Panc1 (cell line): ENCODE measurements at regions not wholly inside any gene's neighbourhood (a gene's known extent, or its start where the extent isn't known, plus 50 kb on each side); places are given as distances from the start of the nearest gene placed in this dataset.

Experiments
- ATAC-seq: fragments of 200-7000 bp; cut with Tn5 transposase; 2 replicates; pipeline ENCODE4 v1.9.1; 2020; ENCODE audit warnings: mild to moderate bottlenecking, moderate library complexity
- BruUV-seq: library from RNA; stranded (reverse); fragments of 400-500 nt; replicated peaks from 2 replicates; lab custom pipeline; 2021; lab: Mats Ljungman, UMichigan
- CTCF ChIA-PET: fragments of 300-600 bp; sonication (Branson Sonifier 250); formaldehyde crosslinking; loops from one replicate; lab custom pipeline; 2022; ENCODE audit warnings: antibody characterized with exemption; lab: Charles Lee
- POLR2A ChIA-PET: fragments of 300-600 bp; sonication (Branson Sonifier 250); formaldehyde crosslinking; loops from one replicate; lab custom pipeline; 2022; ENCODE audit warnings: antibody characterized with exemption; lab: Charles Lee
- DNase-seq: peaks from one replicate; pipeline ENCODE4 v3.0.0-alpha.2; 2010; ENCODE audit warnings: low read depth, low spot score
- H3K27ac ChIP-seq: 2 replicates; pipeline ENCODE4 v1.5.1; 2011; ENCODE audit warnings: mild to moderate bottlenecking, low read length, inconsistent platforms
- H3K27me3 ChIP-seq: fragments of 200-500 bp; sonication (Bioruptor generic); 2 replicates; pipeline ENCODE4 v1.6.0; 2014; ENCODE audit warnings: low read length, inconsistent platforms; ENCODE audit not compliant: control insufficient read depth, insufficient read depth
- H3K36me3 ChIP-seq: fragments of 200-500 bp; sonication (Bioruptor generic); 2 replicates; pipeline ENCODE4 v1.5.1; 2014; ENCODE audit warnings: inconsistent platforms, mild to moderate bottlenecking, low read length, moderate library complexity; ENCODE audit not compliant: control insufficient read depth, insufficient read depth
- H3K4me1 ChIP-seq: 2 replicates; pipeline ENCODE4 v1.5.1; 2011; ENCODE audit warnings: inconsistent platforms, mild to moderate bottlenecking, low read length, moderate library complexity; ENCODE audit not compliant: control insufficient read depth, insufficient read depth
- H3K4me3 ChIP-seq, 2 experiments: 2 replicates each; pipeline ENCODE4 v1.5.1; 2011 to 2012; ENCODE audit warnings: low read depth in 2 of 2, low read length in 2 of 2, mild to moderate bottlenecking in 2 of 2, inconsistent platforms in 1 of 2, moderate library complexity in 1 of 2
- H3K9me3 ChIP-seq: fragments of 200-500 bp; sonication (Bioruptor generic); 2 replicates; pipeline ENCODE4 v1.5.1; 2014; ENCODE audit warnings: low read depth, mild to moderate bottlenecking, inconsistent platforms, low read length, moderate library complexity; ENCODE audit not compliant: control insufficient read depth, insufficient read depth
- POLR2AphosphoS5 ChIP-seq: IDR thresholded peaks from 2 replicates; pipeline ENCODE4 v1.6.1; 2012; ENCODE audit warnings: mild to moderate bottlenecking, low read depth, low read length, moderate library complexity
- SIN3A ChIP-seq: IDR thresholded peaks from 2 replicates; pipeline ENCODE4 v1.6.1; 2012; ENCODE audit warnings: low read depth, mild to moderate bottlenecking, low read length, moderate library complexity, borderline replicate concordance; ENCODE audit not compliant: insufficient read depth
- TCF7L2 ChIP-seq: IDR thresholded peaks from 2 replicates; pipeline ENCODE4 v1.6.1; 2011; ENCODE audit warnings: mild to moderate bottlenecking, low read depth, low read length, inconsistent platforms
- in situ Hi-C: cut with HindIII; loops from 2 replicates; pipeline ENCODE4 v1.10.0; 2016; ENCODE audit warnings: low sequenced_read_pairs, low pct_unique_long_range_greater_than_20kb
- intact Hi-C: fragments of 100-400 bp; cut with micrococcal nuclease; formaldehyde crosslinking; loops from one replicate; pipeline ENCODE4 v1.10.0; 2022; ENCODE audit not compliant: unreplicated experiment
- TF ChIP-seq, protein P1 (sequence below), 2 experiments: IDR thresholded peaks; 2 replicates each; pipeline ENCODE4 v1.6.1; 2011 to 2012; ENCODE audit warnings: low read depth in 2 of 2, control low read depth in 1 of 2, low read length in 1 of 2, mild to moderate bottlenecking in 1 of 2, moderate library complexity in 1 of 2; ENCODE audit not compliant: insufficient read depth in 1 of 2
- TF ChIP-seq, protein P2 (sequence below): fragments of 450-650 bp; IDR thresholded peaks from 2 replicates; pipeline ENCODE4 v1.5.1; 2017; ENCODE audit warnings: mild to moderate bottlenecking

DNA sequence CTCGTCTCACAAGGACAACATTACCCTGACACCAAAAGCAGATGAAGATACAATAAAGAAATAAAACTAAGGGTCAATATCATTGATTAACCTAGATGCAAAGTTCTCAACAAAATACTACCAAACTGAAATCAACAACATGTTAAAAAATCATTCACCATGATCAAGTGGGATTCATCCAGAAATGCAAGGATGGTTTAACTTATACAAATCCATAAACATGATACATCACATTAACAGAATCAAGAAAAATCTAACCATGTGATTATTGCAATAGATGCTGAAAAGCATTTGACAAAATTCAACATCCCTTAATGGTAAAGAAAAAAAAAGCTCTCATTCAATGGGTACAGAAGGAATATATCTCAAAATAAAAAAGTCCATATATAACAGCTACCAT lies 514.9 kb downstream of the TMA16 start:
- Histone ChIP-seq H3K4me1 (no peaks in the 10 kb centered on the region), H3K4me3 (no peak overlapping the region), H3K9me3 (no peaks in the 10 kb centered on the region), H3K36me3 (no peaks in the 10 kb centered on the region), H3K27ac (no peak overlapping the region), H3K27me3 (no peaks in the 10 kb centered on the region)
- CTCF ChIA-PET = no interaction called here
- no peak for ATAC-seq
- no peak for DNase-seq
- intact Hi-C loops = no loop called here
- TF ChIP-seq TCF7L2 = no peak
- TF ChIP-seq, protein P1, sequence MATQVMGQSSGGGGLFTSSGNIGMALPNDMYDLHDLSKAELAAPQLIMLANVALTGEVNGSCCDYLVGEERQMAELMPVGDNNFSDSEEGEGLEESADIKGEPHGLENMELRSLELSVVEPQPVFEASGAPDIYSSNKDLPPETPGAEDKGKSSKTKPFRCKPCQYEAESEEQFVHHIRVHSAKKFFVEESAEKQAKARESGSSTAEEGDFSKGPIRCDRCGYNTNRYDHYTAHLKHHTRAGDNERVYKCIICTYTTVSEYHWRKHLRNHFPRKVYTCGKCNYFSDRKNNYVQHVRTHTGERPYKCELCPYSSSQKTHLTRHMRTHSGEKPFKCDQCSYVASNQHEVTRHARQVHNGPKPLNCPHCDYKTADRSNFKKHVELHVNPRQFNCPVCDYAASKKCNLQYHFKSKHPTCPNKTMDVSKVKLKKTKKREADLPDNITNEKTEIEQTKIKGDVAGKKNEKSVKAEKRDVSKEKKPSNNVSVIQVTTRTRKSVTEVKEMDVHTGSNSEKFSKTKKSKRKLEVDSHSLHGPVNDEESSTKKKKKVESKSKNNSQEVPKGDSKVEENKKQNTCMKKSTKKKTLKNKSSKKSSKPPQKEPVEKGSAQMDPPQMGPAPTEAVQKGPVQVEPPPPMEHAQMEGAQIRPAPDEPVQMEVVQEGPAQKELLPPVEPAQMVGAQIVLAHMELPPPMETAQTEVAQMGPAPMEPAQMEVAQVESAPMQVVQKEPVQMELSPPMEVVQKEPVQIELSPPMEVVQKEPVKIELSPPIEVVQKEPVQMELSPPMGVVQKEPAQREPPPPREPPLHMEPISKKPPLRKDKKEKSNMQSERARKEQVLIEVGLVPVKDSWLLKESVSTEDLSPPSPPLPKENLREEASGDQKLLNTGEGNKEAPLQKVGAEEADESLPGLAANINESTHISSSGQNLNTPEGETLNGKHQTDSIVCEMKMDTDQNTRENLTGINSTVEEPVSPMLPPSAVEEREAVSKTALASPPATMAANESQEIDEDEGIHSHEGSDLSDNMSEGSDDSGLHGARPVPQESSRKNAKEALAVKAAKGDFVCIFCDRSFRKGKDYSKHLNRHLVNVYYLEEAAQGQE (IDR thresholded peaks at IDR 0.05; ENCODE audit: insufficient read depth in 1 of 2, low read depth in 2 of 2, low read length in 1 of 2) = no peak
- TF ChIP-seq, protein P2, sequence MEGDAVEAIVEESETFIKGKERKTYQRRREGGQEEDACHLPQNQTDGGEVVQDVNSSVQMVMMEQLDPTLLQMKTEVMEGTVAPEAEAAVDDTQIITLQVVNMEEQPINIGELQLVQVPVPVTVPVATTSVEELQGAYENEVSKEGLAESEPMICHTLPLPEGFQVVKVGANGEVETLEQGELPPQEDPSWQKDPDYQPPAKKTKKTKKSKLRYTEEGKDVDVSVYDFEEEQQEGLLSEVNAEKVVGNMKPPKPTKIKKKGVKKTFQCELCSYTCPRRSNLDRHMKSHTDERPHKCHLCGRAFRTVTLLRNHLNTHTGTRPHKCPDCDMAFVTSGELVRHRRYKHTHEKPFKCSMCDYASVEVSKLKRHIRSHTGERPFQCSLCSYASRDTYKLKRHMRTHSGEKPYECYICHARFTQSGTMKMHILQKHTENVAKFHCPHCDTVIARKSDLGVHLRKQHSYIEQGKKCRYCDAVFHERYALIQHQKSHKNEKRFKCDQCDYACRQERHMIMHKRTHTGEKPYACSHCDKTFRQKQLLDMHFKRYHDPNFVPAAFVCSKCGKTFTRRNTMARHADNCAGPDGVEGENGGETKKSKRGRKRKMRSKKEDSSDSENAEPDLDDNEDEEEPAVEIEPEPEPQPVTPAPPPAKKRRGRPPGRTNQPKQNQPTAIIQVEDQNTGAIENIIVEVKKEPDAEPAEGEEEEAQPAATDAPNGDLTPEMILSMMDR = no peak
- TF ChIP-seq SIN3A = no peak
- no peak for TF ChIP-seq POLR2AphosphoS5
- in situ Hi-C loops = no loop called here
- BruUV-seq = no TSS peak
- POLR2A ChIA-PET = no interaction called here

DNA sequence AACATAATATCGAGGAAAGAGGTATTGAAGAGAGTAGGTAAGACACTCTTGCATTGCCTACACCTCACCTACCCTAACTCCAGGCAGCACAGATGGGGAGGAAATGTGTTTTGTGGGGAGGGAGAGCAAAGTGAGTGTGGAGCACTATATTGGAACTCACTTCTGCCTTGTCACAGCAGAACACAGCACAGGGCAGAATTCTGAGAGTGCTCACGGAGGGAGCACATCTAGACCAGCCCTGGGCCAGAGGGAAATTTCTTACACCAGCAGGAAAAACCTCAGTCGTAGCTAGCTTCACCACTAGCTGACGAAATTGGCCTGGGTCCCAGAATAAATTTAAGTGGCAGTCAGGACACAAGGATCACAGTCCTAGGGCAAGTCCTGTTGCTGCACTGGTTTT lies 517.3 kb downstream of the TMA16 start:
- BruUV-seq = no TSS peak
- H3K27ac ChIP-seq = no peak overlapping the region
- no peaks in the 10 kb centered on the region for H3K36me3 ChIP-seq
- H3K4me1 ChIP-seq = no peaks in the 10 kb centered on the region
- no peak overlapping the region for H3K4me3 ChIP-seq
- no peaks in the 10 kb centered on the region for H3K9me3 ChIP-seq
- no peak for DNase-seq
- TF ChIP-seq TCF7L2 (no peak), POLR2AphosphoS5 (no peak), SIN3A (no peak)
- TF ChIP-seq, protein P1 (IDR thresholded peaks at IDR 0.05; ENCODE audit: insufficient read depth in 1 of 2, low read depth in 2 of 2, low read length in 1 of 2) = no peak
- TF ChIP-seq, protein P2 = no peak
- in situ Hi-C loops = no loop called here
- ChIA-PET CTCF (no interaction called here), POLR2A (no interaction called here)
- intact Hi-C loops = loop anchor here (5.0 to 10.0 kb wide), 2 partner anchors 337 to 459 kb away; no protein-coding TSS in a partner anchor
- ATAC-seq = no peak
- H3K27me3 ChIP-seq = no peaks in the 10 kb centered on the region
